Raji (cell line): ENCODE measurements at regions not wholly inside any gene's neighbourhood (a gene's known extent, or its start where the extent isn't known, plus 50 kb on each side); places are given as distances from the start of the nearest gene placed in this dataset.

Experiments used
- POLR2A ChIP-seq: IDR thresholded peaks from 2 replicates; pipeline ENCODE4 v1.6.1; 2011; ENCODE audit warnings: low read depth, low read length, control low read depth; ENCODE audit not compliant: insufficient read depth

DNA sequence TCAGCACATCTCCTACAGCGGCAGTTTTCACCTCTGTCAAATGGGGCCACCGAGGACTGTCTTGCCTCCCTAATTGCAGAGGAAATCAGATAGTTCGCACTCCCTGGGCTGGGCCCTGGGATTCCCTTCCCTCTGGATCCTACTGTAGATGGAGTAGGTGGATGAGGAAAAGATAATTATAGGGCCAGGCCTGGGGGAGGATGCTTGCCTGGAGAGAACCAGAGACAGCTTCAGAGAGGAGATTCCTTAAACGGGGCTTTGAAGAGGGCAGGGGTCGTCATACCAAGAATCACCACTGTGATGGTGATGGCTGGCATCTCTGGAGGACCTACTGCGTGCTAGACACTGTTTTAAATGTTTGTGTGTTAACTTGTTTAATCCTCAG is 50.8 kb upstream of the SLC6A6 start:
- TF ChIP-seq POLR2A = no peak

DNA sequence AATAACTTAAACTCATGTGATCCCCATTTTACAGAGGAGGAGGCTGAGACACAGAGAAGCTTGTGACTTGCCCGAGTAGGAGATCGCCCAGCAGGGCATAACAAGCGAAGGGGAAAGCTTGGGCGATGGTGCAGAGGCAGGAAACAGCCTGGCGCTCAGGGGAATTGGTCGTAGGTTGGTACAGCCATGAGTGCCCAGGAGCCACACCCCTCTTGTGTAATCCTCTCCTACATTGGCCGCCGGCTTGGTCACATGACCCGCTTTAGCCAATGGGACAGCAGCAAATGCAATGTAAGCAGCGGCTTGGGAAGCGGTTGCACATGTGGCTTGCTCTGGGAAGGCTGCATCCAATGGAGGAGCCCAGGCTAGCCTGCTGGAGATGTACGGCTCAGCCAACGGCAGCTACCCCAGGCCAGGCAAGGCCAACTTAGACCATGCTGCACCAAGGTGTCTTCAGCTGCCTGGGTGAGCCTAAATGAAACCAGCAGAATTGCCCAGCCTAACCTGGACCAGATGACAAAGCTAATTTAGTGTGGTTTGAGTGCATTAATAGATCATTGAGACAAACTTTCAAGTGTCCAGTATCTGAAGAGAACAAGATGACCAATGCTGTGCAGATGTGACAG is 50.3 kb upstream of the SLC6A6 start:
- no peak for TF ChIP-seq POLR2A
